OCI-LY3 (cell line): ENCODE measurements at regions not wholly inside any gene's neighbourhood (a gene's known extent, or its start where the extent isn't known, plus 50 kb on each side); places are given as distances from the start of the nearest gene placed in this dataset.

Experiments
- H2AFZ ChIP-seq: fragments of 200-600, 300-600 bp; shearing (Covaris generic); 2 replicates; pipeline ENCODE4 v1.6.0; 2014; ENCODE audit warnings: antibody characterized with exemption, low read depth, low read length
- H3K27ac ChIP-seq: fragments of 200-600, 300-600 bp; sonication (generic); 2 replicates; pipeline ENCODE4 v1.5.1; 2014; ENCODE audit warnings: mild to moderate bottlenecking, low read length, moderate library complexity, mixed read lengths
- H3K27me3 ChIP-seq: fragments of 200-600, 300-600 bp; sonication (generic); 2 replicates; pipeline ENCODE4 v1.6.1; 2014; ENCODE audit warnings: low read depth, low read length, mixed read lengths
- H3K36me3 ChIP-seq: fragments of 200-600, 300-600 bp; sonication (generic); replicated peaks from 2 replicates; pipeline ENCODE3; 2014; ENCODE audit warnings: low read depth, low read length, mixed read lengths
- H3K4me1 ChIP-seq: fragments of 300-600, 200-600 bp; sonication (generic); 2 replicates; pipeline ENCODE4 v1.6.1; 2014; ENCODE audit warnings: low read length, mixed read lengths
- H3K4me2 ChIP-seq: fragments of 200-600, 300-600 bp; sonication (generic); 2 replicates; pipeline ENCODE4 v1.6.1; 2014; ENCODE audit warnings: low read length, mixed read lengths
- H3K4me3 ChIP-seq: fragments of 300-600, 200-600 bp; sonication (generic); 2 replicates; pipeline ENCODE4 v1.5.1; 2014; ENCODE audit warnings: antibody characterized with exemption, mild to moderate bottlenecking, low read length, moderate library complexity
- H3K79me2 ChIP-seq: fragments of 300-600, 200-600 bp; shearing (Covaris generic); 2 replicates; pipeline ENCODE4 v1.6.1; 2014; ENCODE audit warnings: mild to moderate bottlenecking, low read length, mixed read lengths
- H3K9ac ChIP-seq: fragments of 300-600, 200-600 bp; shearing (Covaris generic); 2 replicates; pipeline ENCODE4 v1.6.0; 2014; ENCODE audit warnings: mild to moderate bottlenecking, low read length, moderate library complexity
- H3K9me3 ChIP-seq: fragments of 200-600, 300-600 bp; shearing (Covaris generic); 2 replicates; pipeline ENCODE4 v1.6.1; 2014; ENCODE audit warnings: low read length, mixed read lengths; ENCODE audit not compliant: insufficient read depth
- H4K20me1 ChIP-seq: fragments of 200-600, 300-600 bp; sonication (generic); 2 replicates; pipeline ENCODE4 v1.6.1; 2016; ENCODE audit warnings: low read length, mixed read lengths; ENCODE audit not compliant: insufficient read depth
- CTCF ChIP-seq: fragments of 200-600, 300-600 bp; sonication (generic); IDR thresholded peaks from 2 replicates; pipeline ENCODE4 v1.5.1; 2014; ENCODE audit warnings: antibody characterized with exemption, low read length, low read depth
- EZH2phosphoT487 ChIP-seq: fragments of 200-600 bp; shearing (Covaris generic); IDR thresholded peaks from 2 replicates; pipeline ENCODE4 v1.6.1; 2018; ENCODE audit warnings: antibody characterized with exemption, mixed run types, low read depth

GRCh38 chr3:166471074-166471767 is 634.0 kb upstream of the BCHE start:
- peak overlapping the region; percentile 36 for H3K4me2 ChIP-seq
- H3K9me3 ChIP-seq = no peaks in the 10 kb centered on the region
- H3K4me3 ChIP-seq = no peak overlapping the region
- H4K20me1 ChIP-seq = no peaks in the 10 kb centered on the region
- TF ChIP-seq CTCF (no peak), EZH2phosphoT487 (no peak)
- peak overlapping the region; percentile 9; the same call in 1 of the 2 replicates for H3K27ac ChIP-seq
- H3K4me1 ChIP-seq = peaks cover 18% of the 10 kb centered on the region
- no peaks in the 10 kb centered on the region for H3K27me3 ChIP-seq
- H3K79me2 ChIP-seq = no peaks in the 10 kb centered on the region
- H3K36me3 ChIP-seq = no peaks in the 10 kb centered on the region
- no peak overlapping the region for H2AFZ ChIP-seq
- no peak overlapping the region for H3K9ac ChIP-seq

GRCh38 chr3:166462891-166463470 is 625.8 kb upstream of the BCHE start:
- H3K4me2 ChIP-seq = peak overlapping the region; percentile 21; the same call in 1 of the 2 replicates
- H2AFZ ChIP-seq = peak overlapping the region; percentile 57
- no peak overlapping the region for H3K4me3 ChIP-seq
- no peak overlapping the region for H3K9ac ChIP-seq
- no peak for TF ChIP-seq CTCF
- TF ChIP-seq EZH2phosphoT487 = no peak
- no peaks in the 10 kb centered on the region for H3K36me3 ChIP-seq
- no peaks in the 10 kb centered on the region for H4K20me1 ChIP-seq
- peaks cover 7% of the 10 kb centered on the region; the same call in 1 of the 2 replicates for H3K4me1 ChIP-seq
- H3K27me3 ChIP-seq = no peaks in the 10 kb centered on the region
- no peak overlapping the region for H3K27ac ChIP-seq
- H3K79me2 ChIP-seq = no peaks in the 10 kb centered on the region
- H3K9me3 ChIP-seq = no peaks in the 10 kb centered on the region

- H2AFZ ChIP-seq = no peak overlapping the region
- H3K27me3 ChIP-seq = no peaks in the 10 kb centered on the region
- no peak overlapping the region for H3K27ac ChIP-seq
- H3K4me3 ChIP-seq = no peak overlapping the region
- H3K4me2 ChIP-seq = no peak overlapping the region
- TF ChIP-seq EZH2phosphoT487 (no peak), CTCF (no peak)
- no peaks in the 10 kb centered on the region for H3K9me3 ChIP-seq
- H4K20me1 ChIP-seq = no peaks in the 10 kb centered on the region
- H3K79me2 ChIP-seq = no peaks in the 10 kb centered on the region
- H3K9ac ChIP-seq = no peak overlapping the region
- peaks cover 7% of the 10 kb centered on the region; the same call in 1 of the 2 replicates for H3K4me1 ChIP-seq
- no peaks in the 10 kb centered on the region for H3K36me3 ChIP-seq
Observed at GRCh38 chr3:166461626-166462025, 624.4 kb upstream of the BCHE start.

- no peak overlapping the region for H3K4me3 ChIP-seq
- TF ChIP-seq CTCF (no peak), EZH2phosphoT487 (no peak)
- H3K4me1 ChIP-seq = no peaks in the 10 kb centered on the region
Observed at GRCh38 chr3:166457382-166457781, 620.2 kb upstream of the BCHE start.

More at GRCh38 chr3:166457382-166457781, 620.2 kb upstream of the BCHE start:
- Histone ChIP-seq H3K4me2 (no peak overlapping the region), H3K9me3 (no peaks in the 10 kb centered on the region), H3K27ac (no peak overlapping the region), H3K9ac (no peak overlapping the region), H4K20me1 (no peaks in the 10 kb centered on the region), H3K36me3 (no peaks in the 10 kb centered on the region), H2AFZ (no peak overlapping the region), H3K27me3 (no peaks in the 10 kb centered on the region), H3K79me2 (no peaks in the 10 kb centered on the region)
